Lower lobe of right lung (tissue), 2 donors: ENCODE measurements at regions not wholly inside any gene's neighbourhood (a gene's known extent, or its start where the extent isn't known, plus 50 kb on each side); places are given as distances from the start of the nearest gene placed in this dataset.

Experiments used
- ATAC-seq, 2 donors: fragments of 200-7000 bp; cut with Tn5 transposase; one replicate each; pipeline ENCODE4 v1.9.1; 2020 to 2022; ENCODE audit warnings: mild to moderate bottlenecking in 2 of 2, moderate library complexity in 2 of 2
- DNase-seq: peaks from one replicate; pipeline ENCODE4 v3.0.0-alpha.2; 2020
- H3K27ac ChIP-seq: fragments of 200-600 bp; one replicate; pipeline ENCODE4 v1.8.0; 2022
- H3K27me3 ChIP-seq: fragments of 200-600 bp; one replicate; pipeline ENCODE4 v1.8.0; 2022; ENCODE audit warnings: low read depth
- H3K36me3 ChIP-seq: fragments of 200-600 bp; one replicate; pipeline ENCODE4 v1.8.0; 2022; ENCODE audit warnings: mild to moderate bottlenecking
- H3K4me1 ChIP-seq: fragments of 200-600 bp; one replicate; pipeline ENCODE4 v1.8.0; 2022
- H3K4me3 ChIP-seq: fragments of 200-600 bp; one replicate; pipeline ENCODE4 v1.8.0; 2022; ENCODE audit warnings: mild to moderate bottlenecking
- H3K9me3 ChIP-seq: fragments of 200-600 bp; one replicate; pipeline ENCODE4 v1.8.0; 2022
- intact Hi-C: fragments of 100-400 bp; cut with DNase I; formaldehyde crosslinking; loops from one replicate; pipeline ENCODE4 v1.11.0; 2022
- TF ChIP-seq, protein P1 (sequence below): fragments of 200-600 bp; IDR thresholded peaks from one replicate; pipeline ENCODE4 v1.8.0; 2022; ENCODE audit warnings: antibody characterized with exemption, mild to moderate bottlenecking
- donor health status: DM: no; HTN: yes; CAD: no; lungs with severe emphysema.

DNA sequence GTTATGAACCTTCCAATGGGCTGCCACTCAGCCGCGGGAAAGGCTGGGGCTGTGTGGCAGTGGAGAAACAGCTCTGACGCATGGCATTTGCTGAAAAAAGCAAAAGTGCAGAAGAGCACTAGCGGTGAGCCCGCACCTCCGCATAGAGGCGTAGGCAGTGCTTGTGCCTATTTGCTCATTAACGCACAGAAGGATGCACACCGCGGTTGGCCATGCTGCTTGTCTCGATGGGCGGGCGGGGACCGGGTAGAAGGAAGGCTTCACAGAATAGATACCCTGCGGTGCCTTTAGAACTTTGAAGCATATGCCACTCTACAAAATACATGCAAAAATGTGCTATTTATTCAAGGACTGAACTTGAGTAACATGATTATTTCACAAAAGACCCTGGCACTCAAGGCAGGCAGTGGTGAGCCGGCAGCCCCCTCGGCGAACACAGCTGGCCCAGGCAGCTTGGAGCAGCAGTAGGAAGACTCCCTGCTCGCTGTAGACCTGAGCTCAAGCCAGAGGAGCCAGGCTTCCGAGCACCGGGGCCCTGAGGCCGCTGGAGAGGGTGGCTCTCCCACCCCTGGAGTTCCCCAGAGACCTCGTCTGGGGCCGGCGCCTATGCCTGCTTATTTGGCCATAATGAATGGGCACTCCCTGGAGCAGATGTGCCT lies 71.5 kb downstream of the SIK1 start:
- no peaks in the 10 kb centered on the region for H3K36me3 ChIP-seq
- H3K27me3 ChIP-seq, result no peaks in the 10 kb centered on the region
- H3K9me3 ChIP-seq, result no peaks in the 10 kb centered on the region
- intact Hi-C loops, result no loop called here
- TF ChIP-seq, protein P1, sequence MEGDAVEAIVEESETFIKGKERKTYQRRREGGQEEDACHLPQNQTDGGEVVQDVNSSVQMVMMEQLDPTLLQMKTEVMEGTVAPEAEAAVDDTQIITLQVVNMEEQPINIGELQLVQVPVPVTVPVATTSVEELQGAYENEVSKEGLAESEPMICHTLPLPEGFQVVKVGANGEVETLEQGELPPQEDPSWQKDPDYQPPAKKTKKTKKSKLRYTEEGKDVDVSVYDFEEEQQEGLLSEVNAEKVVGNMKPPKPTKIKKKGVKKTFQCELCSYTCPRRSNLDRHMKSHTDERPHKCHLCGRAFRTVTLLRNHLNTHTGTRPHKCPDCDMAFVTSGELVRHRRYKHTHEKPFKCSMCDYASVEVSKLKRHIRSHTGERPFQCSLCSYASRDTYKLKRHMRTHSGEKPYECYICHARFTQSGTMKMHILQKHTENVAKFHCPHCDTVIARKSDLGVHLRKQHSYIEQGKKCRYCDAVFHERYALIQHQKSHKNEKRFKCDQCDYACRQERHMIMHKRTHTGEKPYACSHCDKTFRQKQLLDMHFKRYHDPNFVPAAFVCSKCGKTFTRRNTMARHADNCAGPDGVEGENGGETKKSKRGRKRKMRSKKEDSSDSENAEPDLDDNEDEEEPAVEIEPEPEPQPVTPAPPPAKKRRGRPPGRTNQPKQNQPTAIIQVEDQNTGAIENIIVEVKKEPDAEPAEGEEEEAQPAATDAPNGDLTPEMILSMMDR, result no peak
- DNase-seq (no peak), ATAC-seq (no peak)
- H3K4me3 ChIP-seq, result no peak overlapping the region
- H3K27ac ChIP-seq, result no peak overlapping the region
- no peaks in the 10 kb centered on the region for H3K4me1 ChIP-seq

DNA sequence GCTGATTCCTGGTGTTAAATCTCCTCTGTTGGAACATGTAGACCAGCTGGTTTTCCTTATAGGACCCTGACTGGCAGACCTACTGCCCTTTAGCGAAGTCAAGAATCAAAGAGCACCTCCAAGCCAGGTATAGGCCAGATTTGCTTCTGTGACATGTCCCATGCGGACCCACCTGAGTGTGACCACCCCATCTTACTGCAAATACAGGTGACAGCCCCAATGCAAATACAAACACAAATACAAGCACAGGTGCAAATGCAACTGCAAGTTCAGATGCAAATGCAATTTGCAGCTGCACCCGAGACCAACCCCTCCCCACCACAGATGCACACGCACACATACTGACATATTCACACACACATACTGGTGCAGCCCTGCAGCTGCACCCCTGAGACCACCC lies 72.3 kb downstream of the SIK1 start:
- no peak overlapping the region for H3K27ac ChIP-seq
- no peaks in the 10 kb centered on the region for H3K27me3 ChIP-seq
- H3K4me1 ChIP-seq, result no peaks in the 10 kb centered on the region
- H3K9me3 ChIP-seq, result no peaks in the 10 kb centered on the region
- DNase-seq (no peak), ATAC-seq (no peak)
- H3K36me3 ChIP-seq, result no peaks in the 10 kb centered on the region
- no peak overlapping the region for H3K4me3 ChIP-seq
- intact Hi-C loops, result no loop called here
- TF ChIP-seq, protein P1, result no peak

DNA sequence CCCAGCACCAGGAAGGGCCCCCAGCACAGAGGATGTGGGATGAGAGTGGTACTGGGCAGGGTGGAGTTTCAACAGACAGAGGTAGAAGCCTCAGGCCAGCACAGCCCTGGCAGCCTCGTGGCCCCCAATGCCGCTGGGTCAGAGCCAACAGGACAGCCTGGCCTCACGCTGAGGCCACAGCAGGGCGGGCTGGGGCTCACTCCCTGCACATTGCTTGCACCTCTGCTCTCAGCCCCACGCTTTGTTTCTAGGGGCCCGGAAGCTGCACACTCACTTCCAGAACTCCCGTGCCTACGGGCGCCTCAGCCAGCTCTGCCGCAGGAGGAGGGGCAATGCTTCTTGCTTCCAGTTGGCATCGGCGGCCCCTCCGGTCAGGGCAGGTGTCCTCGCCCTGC lies 72.9 kb downstream of the SIK1 start:
- DNase-seq, result no peak
- TF ChIP-seq, protein P1, result no peak
- peak; percentile 5 to 41 for ATAC-seq
- Histone ChIP-seq H3K4me3 (no peak overlapping the region), H3K36me3 (no peaks in the 10 kb centered on the region), H3K27me3 (no peaks in the 10 kb centered on the region), H3K9me3 (no peaks in the 10 kb centered on the region), H3K27ac (no peak overlapping the region), H3K4me1 (peaks cover 5% of the 10 kb centered on the region)
- intact Hi-C loops, result no loop called here

DNA sequence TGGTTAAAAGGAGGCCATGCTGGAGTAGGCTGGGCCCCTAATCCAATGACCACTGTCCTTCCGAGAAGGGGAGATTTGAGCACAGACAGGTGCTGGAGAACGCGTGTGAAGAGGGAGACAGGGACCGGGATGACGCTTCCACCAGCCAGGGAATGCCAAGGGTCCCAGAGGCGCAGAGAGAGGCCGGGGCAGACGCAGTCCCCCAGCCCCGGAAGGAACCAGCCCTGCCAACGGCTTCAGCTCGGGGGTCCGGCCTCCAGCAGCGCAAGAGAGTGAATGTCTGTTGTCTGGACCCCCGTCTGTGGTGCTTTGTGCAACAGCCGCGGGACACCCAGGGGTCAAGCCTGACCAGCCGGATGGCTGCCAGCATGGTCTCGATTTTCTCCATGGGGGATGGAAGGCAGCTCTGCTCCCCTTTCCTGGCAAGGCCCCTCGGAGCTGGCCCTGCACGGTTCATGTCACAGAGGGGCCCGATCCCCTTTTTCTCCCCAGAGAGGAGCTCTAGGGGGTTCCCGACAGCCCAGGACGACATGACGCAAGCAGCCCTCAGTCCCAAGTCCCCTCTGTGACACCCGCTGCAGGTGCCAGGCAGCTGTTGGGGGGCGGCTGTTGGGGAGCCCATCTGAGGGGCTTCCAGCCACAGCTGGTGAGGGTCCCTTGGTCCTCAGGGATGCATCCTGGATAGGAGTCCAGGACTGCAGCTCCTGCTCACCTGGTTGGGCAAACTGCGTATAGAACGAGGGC lies 73.5 kb downstream of the SIK1 start:
- ATAC-seq (no peak), DNase-seq (no peak)
- Histone ChIP-seq H3K4me3 (no peak overlapping the region), H3K36me3 (no peaks in the 10 kb centered on the region), H3K9me3 (no peaks in the 10 kb centered on the region), H3K4me1 (peaks cover 11% of the 10 kb centered on the region), H3K27me3 (no peaks in the 10 kb centered on the region), H3K27ac (no peak overlapping the region)
- intact Hi-C loops, result no loop called here
- TF ChIP-seq, protein P1, result no peak

DNA sequence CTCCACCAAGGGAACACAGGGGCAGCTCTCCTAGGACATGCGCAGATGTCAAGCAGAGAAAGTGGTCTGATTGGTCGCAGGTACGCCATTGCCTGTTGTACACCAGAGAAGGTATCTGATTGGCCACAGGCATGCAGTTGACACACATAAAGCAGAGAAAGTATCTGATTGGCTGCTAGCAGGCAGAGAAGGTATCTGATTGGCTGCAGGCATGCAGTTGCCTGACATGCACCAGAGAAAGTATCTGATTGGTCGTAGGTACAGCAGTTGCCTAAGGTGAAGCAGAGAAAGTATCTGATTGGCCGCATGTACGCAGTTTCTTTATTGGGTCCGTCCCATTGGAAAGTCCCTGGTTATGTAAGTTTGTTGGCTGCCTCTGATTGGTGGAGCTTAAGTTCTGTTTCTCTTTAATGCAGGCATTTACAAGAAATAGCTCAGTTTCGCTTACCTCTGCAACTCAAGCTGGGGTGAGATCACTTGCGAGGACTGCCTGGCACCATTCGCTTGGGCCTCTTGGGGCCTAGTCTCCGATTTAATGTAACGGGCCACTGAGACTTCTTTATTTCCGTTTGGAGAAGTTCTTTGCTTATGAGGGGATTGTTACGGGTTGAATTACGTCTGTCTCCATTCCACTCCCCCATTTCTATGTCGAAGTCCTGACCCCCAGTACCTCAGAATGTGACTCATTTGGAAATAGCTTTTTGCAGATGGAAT lies 74.2 kb downstream of the SIK1 start:
- no peaks in the 10 kb centered on the region for H3K27me3 ChIP-seq
- TF ChIP-seq, protein P1, result no peak
- peaks cover 15% of the 10 kb centered on the region for H3K4me1 ChIP-seq
- no peak overlapping the region for H3K27ac ChIP-seq
- H3K36me3 ChIP-seq, result no peaks in the 10 kb centered on the region
- H3K9me3 ChIP-seq, result no peaks in the 10 kb centered on the region
- intact Hi-C loops, result no loop called here
- no peak overlapping the region for H3K4me3 ChIP-seq
- DNase-seq (no peak), ATAC-seq (no peak)
